ENCODE measurements at regions not wholly inside any gene's neighbourhood (a gene's known extent, or its start where the extent isn't known, plus 50 kb on each side); places are given as distances from the start of the nearest gene placed in this dataset.

DNA sequence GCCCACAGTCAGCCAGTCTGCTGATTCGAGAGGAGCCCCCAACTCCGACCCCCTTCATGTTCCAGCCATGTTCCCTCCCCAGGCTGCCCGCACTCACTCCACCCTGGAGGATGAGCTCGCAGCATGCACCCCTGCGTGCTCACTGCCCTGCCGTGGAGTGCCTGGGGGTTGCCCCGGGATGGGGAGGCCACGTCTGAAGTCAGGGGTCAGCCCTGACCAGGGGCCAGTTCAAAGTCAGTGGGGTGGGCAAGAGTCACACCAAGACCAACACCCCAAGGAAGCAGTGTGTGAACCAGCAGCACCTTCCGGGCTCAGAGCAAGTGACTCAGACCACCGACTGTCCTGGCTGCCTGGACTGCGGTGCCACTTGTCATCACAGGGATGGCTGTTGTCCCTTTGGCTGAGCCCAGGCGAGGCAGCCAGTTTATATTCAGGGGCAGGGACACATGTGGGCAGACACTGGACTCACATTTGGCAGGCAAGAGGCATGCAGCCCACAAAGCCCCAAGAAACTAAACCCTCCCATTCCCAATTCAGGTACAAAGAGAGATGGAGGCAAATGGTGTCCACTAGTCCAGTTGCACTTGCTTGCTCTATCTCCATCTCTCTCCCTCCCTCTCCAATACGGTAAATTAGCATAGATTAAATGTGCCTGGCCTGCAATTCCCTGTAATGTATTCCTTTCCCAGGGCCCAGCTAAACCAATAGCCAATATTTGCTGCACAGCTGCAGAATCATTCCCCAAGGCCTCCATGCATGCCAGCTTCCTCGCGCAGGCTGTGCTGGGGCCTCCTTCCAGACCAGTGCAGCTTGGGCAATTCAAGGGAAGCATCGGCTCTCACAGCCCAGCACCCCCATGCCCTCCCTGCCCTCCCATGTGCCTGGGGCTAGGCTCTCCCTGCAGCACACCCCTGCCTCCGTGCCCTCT is 135.7 kb upstream of the IQSEC1 start (continued):
- TF ChIP-seq, protein P1, sequence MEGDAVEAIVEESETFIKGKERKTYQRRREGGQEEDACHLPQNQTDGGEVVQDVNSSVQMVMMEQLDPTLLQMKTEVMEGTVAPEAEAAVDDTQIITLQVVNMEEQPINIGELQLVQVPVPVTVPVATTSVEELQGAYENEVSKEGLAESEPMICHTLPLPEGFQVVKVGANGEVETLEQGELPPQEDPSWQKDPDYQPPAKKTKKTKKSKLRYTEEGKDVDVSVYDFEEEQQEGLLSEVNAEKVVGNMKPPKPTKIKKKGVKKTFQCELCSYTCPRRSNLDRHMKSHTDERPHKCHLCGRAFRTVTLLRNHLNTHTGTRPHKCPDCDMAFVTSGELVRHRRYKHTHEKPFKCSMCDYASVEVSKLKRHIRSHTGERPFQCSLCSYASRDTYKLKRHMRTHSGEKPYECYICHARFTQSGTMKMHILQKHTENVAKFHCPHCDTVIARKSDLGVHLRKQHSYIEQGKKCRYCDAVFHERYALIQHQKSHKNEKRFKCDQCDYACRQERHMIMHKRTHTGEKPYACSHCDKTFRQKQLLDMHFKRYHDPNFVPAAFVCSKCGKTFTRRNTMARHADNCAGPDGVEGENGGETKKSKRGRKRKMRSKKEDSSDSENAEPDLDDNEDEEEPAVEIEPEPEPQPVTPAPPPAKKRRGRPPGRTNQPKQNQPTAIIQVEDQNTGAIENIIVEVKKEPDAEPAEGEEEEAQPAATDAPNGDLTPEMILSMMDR (conservative IDR thresholded peaks at IDR 0.05; ENCODE audit: low read depth, low read length), result no peak

GRCh38 chr3:13207975-13208705 is 134.9 kb upstream of the IQSEC1 start:
- Histone ChIP-seq H2AK5ac (ENCODE audit: low read depth, low read length) (no peak overlapping the region), H3K79me1 (ENCODE audit: low read depth in 1 of 2, low read length in 2 of 2) (no peaks in the 10 kb centered on the region), H4K8ac (ENCODE audit: low read depth in 2 of 2, low read length in 2 of 2) (no peak overlapping the region), H3K56ac (ENCODE audit: extremely low read depth, insufficient read depth, low read length) (no peak overlapping the region), H3K18ac (ENCODE audit: low read depth, low read length) (no peak overlapping the region), H3K9me1 (ENCODE audit: insufficient read depth, low read length) (no peaks in the 10 kb centered on the region), H3K27ac (ENCODE audit: insufficient read depth, low read length) (no peak overlapping the region), H2BK5ac (ENCODE audit: low read depth, low read length, poor library complexity, severe bottlenecking) (no peak overlapping the region), H2AK9ac (replicated peaks; ENCODE audit: low read depth, low read length, poor library complexity) (no peak overlapping the region), H3K4me2 (ENCODE audit: low read depth, low read length) (no peak overlapping the region), H3K9ac (ENCODE audit: low read depth, low read length) (no peak overlapping the region), H3K14ac (replicated peaks; ENCODE audit: low read depth, low read length) (no peak overlapping the region), H4K91ac (ENCODE audit: insufficient read depth, low read depth, low read length) (no peak overlapping the region), H2BK20ac (ENCODE audit: low read depth, low read length) (no peak overlapping the region), H3K9me3 (ENCODE audit: control insufficient read depth, insufficient read depth, low read length) (no peaks in the 10 kb centered on the region), H3K4me3 (ENCODE audit: insufficient read depth, low read depth, low read length) (no peak overlapping the region), H3K36me3 (ENCODE audit: control insufficient read depth, insufficient read depth, low read length) (no peaks in the 10 kb centered on the region), H3K4ac (ENCODE audit: low read depth, low read length) (no peak overlapping the region), H2BK15ac (ENCODE audit: low read depth, low read length) (no peak overlapping the region), H3K4me1 (ENCODE audit: control insufficient read depth, insufficient read depth, low read length) (no peaks in the 10 kb centered on the region), H2BK120ac (ENCODE audit: low read depth, low read length) (no peak overlapping the region), H3K27me3 (ENCODE audit: control insufficient read depth, insufficient read depth, low read length) (peaks cover 15% of the 10 kb centered on the region), H2AFZ (replicated peaks; ENCODE audit: low read length, poor library complexity) (no peak overlapping the region), H3K23ac (ENCODE audit: low read depth, low read length) (no peak overlapping the region), H4K20me1 (ENCODE audit: insufficient read depth, low read length) (no peaks in the 10 kb centered on the region), H4K5ac (ENCODE audit: low read depth, low read length) (no peak overlapping the region)
- CTCF ChIA-PET, result no interaction called here
- intact Hi-C loops (cut with micrococcal nuclease), result no loop called here
- POLR2A ChIA-PET (ENCODE audit: unreplicated experiment), result no interaction called here
- DNase-seq (no peak), ATAC-seq (ENCODE audit: low read depth) (no peak)
- WGBS, 2 experiments (ENCODE audit: extremely low coverage in 2 of 2, insufficient read length in 1 of 2), result 90% methylated on average over 3 of the region's 11 CpGs; no CpG with 5 or more reads in 1 of the 2 experiments
- no TSS peak for BruUV-seq (replicated peaks)
- in situ Hi-C loops (cut with MboI; ENCODE audit: low sequenced_read_pairs), result no loop called here
- dilution Hi-C loops (cut with HindIII; ENCODE audit: low sequenced_read_pairs, unreplicated experiment), result no loop called here
- TF ChIP-seq, protein P2, sequence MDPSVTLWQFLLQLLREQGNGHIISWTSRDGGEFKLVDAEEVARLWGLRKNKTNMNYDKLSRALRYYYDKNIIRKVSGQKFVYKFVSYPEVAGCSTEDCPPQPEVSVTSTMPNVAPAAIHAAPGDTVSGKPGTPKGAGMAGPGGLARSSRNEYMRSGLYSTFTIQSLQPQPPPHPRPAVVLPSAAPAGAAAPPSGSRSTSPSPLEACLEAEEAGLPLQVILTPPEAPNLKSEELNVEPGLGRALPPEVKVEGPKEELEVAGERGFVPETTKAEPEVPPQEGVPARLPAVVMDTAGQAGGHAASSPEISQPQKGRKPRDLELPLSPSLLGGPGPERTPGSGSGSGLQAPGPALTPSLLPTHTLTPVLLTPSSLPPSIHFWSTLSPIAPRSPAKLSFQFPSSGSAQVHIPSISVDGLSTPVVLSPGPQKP (IDR thresholded peaks at IDR 0.05; ENCODE audit: borderline replicate concordance, low read depth, low read length), result no peak
- TF ChIP-seq POLR2A (IDR thresholded peaks at IDR 0.05; ENCODE audit: low read depth, low read length) (no peak), MXI1 (IDR thresholded peaks at IDR 0.05; ENCODE audit: borderline replicate concordance, low read depth, low read length) (no peak), BHLHE40 (IDR thresholded peaks at IDR 0.05; ENCODE audit: low read depth, low read length) (no peak), RFX5 (IDR thresholded peaks at IDR 0.05; ENCODE audit: low read depth, low read length) (no peak), RAD21 (IDR thresholded peaks at IDR 0.05; ENCODE audit: low read length) (no peak), FOS (IDR thresholded peaks at IDR 0.05; ENCODE audit: low read depth, low read length) (no peak), CEBPB (IDR thresholded peaks at IDR 0.05; ENCODE audit: low read depth, low read length) (no peak), MAFK (IDR thresholded peaks at IDR 0.05; ENCODE audit: low read depth, low read length) (no peak), NFE2L2 (IDR thresholded peaks at IDR 0.05; ENCODE audit: low read depth, low read length) (no peak), CHD1 (IDR thresholded peaks at IDR 0.05; ENCODE audit: low read depth, low read length) (no peak), SMC3 (IDR thresholded peaks at IDR 0.05; ENCODE audit: low read depth, low read length) (no peak)
